IMR-90 (cell line): ENCODE measurements at regions not wholly inside any gene's neighbourhood (a gene's known extent, or its start where the extent isn't known, plus 50 kb on each side); places are given as distances from the start of the nearest gene placed in this dataset.

Experiments used
- CTCF ChIP-seq: conservative IDR thresholded peaks from 2 replicates; pipeline ENCODE4 v1.5.1; 2012; ENCODE audit warnings: mild to moderate bottlenecking, low read depth, low read length, improper control_type of control experiment
- FOS ChIP-seq: fragments of 150-350 bp; IDR thresholded peaks from 2 replicates; pipeline ENCODE4 v1.6.1; 2016; ENCODE audit warnings: low read depth, low read length
- MAFK ChIP-seq: IDR thresholded peaks from 2 replicates; pipeline ENCODE4 v1.6.1; 2012; ENCODE audit warnings: low read depth, low read length, improper control_type of control experiment
- NFE2L2 ChIP-seq: fragments of 150-350 bp; IDR thresholded peaks from 2 replicates; pipeline ENCODE4 v1.6.1; 2016; ENCODE audit warnings: low read depth, mild to moderate bottlenecking, low read length
- POLR2A ChIP-seq: IDR thresholded peaks from 2 replicates; pipeline ENCODE4 v1.6.1; 2012; ENCODE audit warnings: mild to moderate bottlenecking, low read depth, low read length
- RAD21 ChIP-seq: IDR thresholded peaks from 2 replicates; pipeline ENCODE4 v1.6.1; 2012; ENCODE audit warnings: low read length, improper control_type of control experiment
- RCOR1 ChIP-seq: IDR thresholded peaks from 2 replicates; pipeline ENCODE4 v1.6.1; 2012; ENCODE audit warnings: mild to moderate bottlenecking, low read length, improper control_type of control experiment; ENCODE audit not compliant: insufficient replicate concordance
- RFX5 ChIP-seq: IDR thresholded peaks from 2 replicates; pipeline ENCODE4 v1.8.0; 2012; ENCODE audit warnings: low read depth, mild to moderate bottlenecking, low read length, moderate library complexity

GRCh38 chr10:4024516-4025245 is 239.7 kb upstream of the KLF6 start:
- TF ChIP-seq POLR2A (no peak), CTCF (no peak), RAD21 (no peak), RCOR1 (no peak), NFE2L2 (no peak), RFX5 (no peak), FOS (no peak), MAFK (no peak)
